RWPE1 (cell line): ENCODE measurements at regions not wholly inside any gene's neighbourhood (a gene's known extent, or its start where the extent isn't known, plus 50 kb on each side); places are given as distances from the start of the nearest gene placed in this dataset.
"Not testable (repeated sequence)": the region's sequence is repeated elsewhere in the genome, so short reads cannot be mapped to it uniquely, and the experiment has no call there.

ENCODE experiments used
- CTCF ChIA-PET: fragments of 350-600 bp; sonication (Branson Sonifier 250); formaldehyde crosslinking; extraction: SDS; loops from one replicate; lab custom pipeline; 2021; lab: Yijun Ruan, JAX
- POLR2A ChIA-PET: fragments of 400-600 bp; formaldehyde crosslinking; extraction: SDS; loops from one replicate; lab custom pipeline; 2020; ENCODE audit warnings: antibody characterized with exemption; ENCODE audit not compliant: low non-redundant PET; lab: Yijun Ruan, JAX
- DNase-seq: peaks from one replicate; pipeline ENCODE4 v3.0.0; 2012; ENCODE audit warnings: low spot score
- H3K27ac ChIP-seq: fragments of 450-650 bp; 2 replicates; pipeline ENCODE4 v1.5.1; 2017
- CTCF ChIP-seq: fragments of 450-650 bp; conservative IDR thresholded peaks from 2 replicates; pipeline ENCODE4 v1.5.1; 2017; ENCODE audit warnings: low read depth, mild to moderate bottlenecking

GRCh38 chr7:67923286-67923685 is 926.7 kb downstream of the TYW1 start:
- TF ChIP-seq CTCF: no peak
- CTCF ChIA-PET: no interaction called here
- no peak overlapping the region for H3K27ac ChIP-seq
- POLR2A ChIA-PET: no interaction called here
- no peak for DNase-seq

GRCh38 chr7:67928141-67928540 is 931.5 kb downstream of the TYW1 start:
- TF ChIP-seq CTCF: no peak
- POLR2A ChIA-PET: no interaction called here

GRCh38 chr7:67936447-67936846 is 939.8 kb downstream of the TYW1 start:
- H3K27ac ChIP-seq, POLR2A ChIA-PET, DNase-seq: not testable (repeated sequence)
- CTCF ChIA-PET: interaction anchor here (0.6 kb wide), 1 partner anchor 455 kb away, joined by 3 read pairs; no protein-coding TSS in a partner anchor

More at GRCh38 chr7:67928141-67928540, 931.5 kb downstream of the TYW1 start:
- no peak overlapping the region for H3K27ac ChIP-seq
- DNase-seq: no peak
- CTCF ChIA-PET: no interaction called here

GRCh38 chr7:67940400-67940799 is 943.8 kb downstream of the TYW1 start:
- ChIA-PET CTCF (no interaction called here), POLR2A (no interaction called here)
- no peak for DNase-seq
- no peak for TF ChIP-seq CTCF
- no peak overlapping the region for H3K27ac ChIP-seq

- no peak overlapping the region for H3K27ac ChIP-seq
- ChIA-PET POLR2A (no interaction called here), CTCF (interaction anchor here (0.5 kb wide), 1 partner anchor 419 kb away, joined by 4 read pairs; no protein-coding TSS in a partner anchor)
- no peak for TF ChIP-seq CTCF
- DNase-seq: no peak
Measured at GRCh38 chr7:67947191-67947590, 950.6 kb downstream of the TYW1 start.

GRCh38 chr7:67947646-67948045 is 951.0 kb downstream of the TYW1 start:
- CTCF ChIA-PET: interaction anchor here (0.5 kb wide), 1 partner anchor 418 kb away, joined by 4 read pairs; no protein-coding TSS in a partner anchor
- no peak for TF ChIP-seq CTCF
- POLR2A ChIA-PET: no interaction called here
- no peak overlapping the region for H3K27ac ChIP-seq
- no peak for DNase-seq

GRCh38 chr7:67950321-67951083 is 953.9 kb downstream of the TYW1 start:
- TF ChIP-seq CTCF: no peak
- ChIA-PET CTCF (no interaction called here), POLR2A (no interaction called here)
- H3K27ac ChIP-seq: no peak overlapping the region
- no peak for DNase-seq
